GM12865 (cell line): ENCODE measurements at regions not wholly inside any gene's neighbourhood (a gene's known extent, or its start where the extent isn't known, plus 50 kb on each side); places are given as distances from the start of the nearest gene placed in this dataset.

Experiments
- DNase-seq: peaks from one replicate; pipeline ENCODE4 v3.0.0; 2010; ENCODE audit warnings: low read depth
- H3K4me3 ChIP-seq: 2 replicates; pipeline ENCODE4 v1.5.1; 2011; ENCODE audit warnings: mild to moderate bottlenecking, low read depth, low read length, control low read depth
- TF ChIP-seq, protein P1 (sequence below): IDR thresholded peaks from 2 replicates; pipeline ENCODE4 v1.5.1; 2011; ENCODE audit warnings: low read length, control low read depth, low read depth, inconsistent platforms; ENCODE audit not compliant: insufficient read depth; ENCODE audit errors: missing control alignments

DNA sequence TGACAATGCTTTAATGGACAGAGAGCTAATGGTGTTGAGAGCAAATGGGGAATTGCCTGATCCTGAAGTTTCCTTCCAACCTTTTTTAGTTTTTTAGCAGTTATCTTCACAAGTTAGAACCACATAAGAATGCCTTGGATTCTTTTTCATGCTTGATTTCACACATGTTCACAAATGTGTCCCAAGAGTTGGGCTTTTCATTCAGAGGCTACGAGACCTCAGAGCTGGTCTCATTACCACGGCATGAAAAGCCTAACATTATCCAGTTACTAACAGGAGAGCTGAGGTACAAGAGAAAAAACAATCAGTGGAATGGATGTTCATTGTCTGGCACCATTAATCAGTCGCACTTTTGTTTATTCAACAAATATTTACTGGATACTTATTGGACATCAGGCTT lies 340.6 kb downstream of the ZNF326 start:
- TF ChIP-seq, protein P1, sequence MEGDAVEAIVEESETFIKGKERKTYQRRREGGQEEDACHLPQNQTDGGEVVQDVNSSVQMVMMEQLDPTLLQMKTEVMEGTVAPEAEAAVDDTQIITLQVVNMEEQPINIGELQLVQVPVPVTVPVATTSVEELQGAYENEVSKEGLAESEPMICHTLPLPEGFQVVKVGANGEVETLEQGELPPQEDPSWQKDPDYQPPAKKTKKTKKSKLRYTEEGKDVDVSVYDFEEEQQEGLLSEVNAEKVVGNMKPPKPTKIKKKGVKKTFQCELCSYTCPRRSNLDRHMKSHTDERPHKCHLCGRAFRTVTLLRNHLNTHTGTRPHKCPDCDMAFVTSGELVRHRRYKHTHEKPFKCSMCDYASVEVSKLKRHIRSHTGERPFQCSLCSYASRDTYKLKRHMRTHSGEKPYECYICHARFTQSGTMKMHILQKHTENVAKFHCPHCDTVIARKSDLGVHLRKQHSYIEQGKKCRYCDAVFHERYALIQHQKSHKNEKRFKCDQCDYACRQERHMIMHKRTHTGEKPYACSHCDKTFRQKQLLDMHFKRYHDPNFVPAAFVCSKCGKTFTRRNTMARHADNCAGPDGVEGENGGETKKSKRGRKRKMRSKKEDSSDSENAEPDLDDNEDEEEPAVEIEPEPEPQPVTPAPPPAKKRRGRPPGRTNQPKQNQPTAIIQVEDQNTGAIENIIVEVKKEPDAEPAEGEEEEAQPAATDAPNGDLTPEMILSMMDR = no peak
- no peak overlapping the region for H3K4me3 ChIP-seq
- DNase-seq = no peak

DNA sequence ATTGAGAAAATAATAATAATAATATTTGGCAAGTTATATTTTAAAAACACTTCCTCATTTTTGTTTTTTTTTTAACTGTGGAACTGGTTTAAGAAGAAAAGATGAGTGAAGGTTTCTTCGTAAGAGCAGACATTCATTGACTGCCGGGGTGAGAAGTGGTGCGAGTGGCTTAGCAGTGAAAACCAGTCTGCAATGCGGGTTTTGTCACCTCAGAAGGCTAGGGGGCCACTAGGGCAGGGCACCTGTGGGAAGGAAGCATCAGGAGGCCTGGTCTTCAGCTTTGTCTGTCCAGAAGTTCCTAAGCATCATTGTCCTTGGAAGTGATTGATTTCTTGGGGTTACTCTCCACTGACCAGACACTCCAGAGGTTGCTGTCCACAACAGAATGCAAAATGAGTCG lies 339.2 kb downstream of the ZNF326 start:
- TF ChIP-seq, protein P1 = no peak
- no peak for DNase-seq
- no peak overlapping the region for H3K4me3 ChIP-seq

DNA sequence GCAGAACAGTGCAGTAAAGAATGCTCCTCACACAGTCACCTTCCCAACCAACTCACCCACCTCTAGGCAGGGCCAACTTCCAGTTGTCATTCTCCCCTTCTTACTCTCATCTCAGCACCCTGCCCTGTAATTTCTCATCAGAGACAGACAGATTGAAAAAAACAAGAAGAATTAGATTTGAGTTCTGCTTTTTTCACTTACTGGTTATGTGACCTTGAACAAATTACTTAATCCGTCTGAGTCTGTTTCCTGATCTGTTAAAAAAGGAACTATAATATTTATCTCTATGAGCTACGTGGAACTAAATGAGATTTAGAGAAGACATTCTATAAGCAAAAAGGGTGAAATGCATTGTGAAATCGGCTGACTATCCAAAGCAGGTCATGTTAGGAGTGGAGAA lies 330.3 kb downstream of the ZNF326 start:
- no peak overlapping the region for H3K4me3 ChIP-seq
- no peak for DNase-seq
- TF ChIP-seq, protein P1 = no peak

DNA sequence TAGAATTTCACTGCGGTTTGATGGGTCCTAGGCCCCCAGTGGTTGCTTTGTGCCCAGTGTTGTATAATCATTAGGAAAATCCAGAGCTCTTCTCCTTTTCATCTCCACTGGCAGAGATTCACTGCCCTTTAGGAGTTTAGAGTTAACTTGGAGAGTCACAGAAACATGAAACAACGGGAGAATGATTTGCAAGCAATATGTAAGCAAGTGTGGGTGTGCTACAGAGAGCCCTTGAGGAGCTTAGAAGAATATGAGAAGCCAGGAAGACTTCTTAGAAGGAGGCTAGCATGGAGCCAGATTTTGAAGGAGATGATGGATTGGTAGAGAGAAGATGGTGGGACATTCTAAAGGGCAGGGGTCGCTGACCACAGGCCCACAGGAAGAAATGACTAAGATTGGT lies 327.3 kb downstream of the ZNF326 start:
- TF ChIP-seq, protein P1 = no peak
- DNase-seq = no peak
- H3K4me3 ChIP-seq = no peak overlapping the region

DNA sequence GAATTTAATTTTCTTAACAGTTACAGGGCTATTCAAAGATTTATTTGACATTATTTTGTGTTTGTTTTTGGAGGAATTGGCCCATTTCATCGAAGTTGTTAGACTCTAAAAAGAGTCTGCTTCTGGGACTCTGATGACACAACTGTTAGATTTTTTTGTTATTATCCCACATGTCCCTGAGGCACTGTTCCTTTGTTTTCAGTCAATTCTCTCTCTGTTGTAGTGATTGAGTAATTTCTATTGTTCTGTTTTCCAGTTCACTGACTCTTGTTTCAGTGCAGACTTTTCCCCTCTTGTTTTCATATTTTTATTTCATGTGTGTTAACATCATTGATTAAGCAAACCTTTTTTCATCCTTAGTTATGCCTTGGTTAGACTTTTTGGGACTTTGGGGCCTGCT lies 325.0 kb downstream of the ZNF326 start:
- TF ChIP-seq, protein P1 = no peak
- no peak overlapping the region for H3K4me3 ChIP-seq
- no peak for DNase-seq

DNA sequence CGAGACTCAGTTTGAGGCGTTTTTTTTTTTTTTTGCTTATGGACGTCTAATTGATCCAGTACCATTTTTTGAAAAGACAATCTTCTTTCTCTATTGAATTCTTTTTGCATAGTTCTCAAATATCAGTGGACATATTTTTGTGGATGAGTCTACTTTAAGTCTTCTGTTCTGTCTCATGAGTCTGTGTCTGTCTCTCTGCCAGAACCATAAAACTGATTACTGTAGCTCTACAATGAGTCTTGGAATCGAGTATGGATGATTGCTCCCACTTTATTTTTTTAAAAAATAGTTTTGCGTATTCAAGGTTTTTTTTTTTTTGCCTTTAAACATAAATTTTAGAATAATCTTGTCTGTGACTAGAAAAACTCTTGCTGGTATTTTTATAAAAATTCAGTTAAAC lies 323.5 kb downstream of the ZNF326 start:
- H3K4me3 ChIP-seq = no peak overlapping the region
- TF ChIP-seq, protein P1 = no peak

DNA sequence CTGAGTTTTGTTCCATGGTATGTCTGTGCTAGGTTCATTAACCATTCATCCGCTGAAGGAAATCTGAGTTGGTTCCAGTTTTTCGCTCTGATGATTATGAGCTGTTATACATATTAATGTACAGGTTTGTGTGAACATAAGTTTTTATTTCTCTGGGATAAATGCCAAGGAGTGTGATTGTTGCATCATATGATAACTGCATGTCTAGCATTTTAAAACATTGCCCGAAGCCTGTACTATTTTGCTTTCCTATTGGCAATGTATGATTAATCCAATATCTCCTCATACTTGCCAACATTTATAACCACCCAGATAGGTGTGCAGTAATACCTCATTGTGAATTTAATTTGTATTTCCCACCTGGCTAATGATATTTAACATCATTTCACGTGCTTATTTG lies 322.7 kb downstream of the ZNF326 start:
- H3K4me3 ChIP-seq = no peak overlapping the region

More for the DNA sequence above, 323.5 kb downstream of the ZNF326 start:
- no peak for DNase-seq

More for the DNA sequence above, 322.7 kb downstream of the ZNF326 start:
- no peak for DNase-seq
- TF ChIP-seq, protein P1 = no peak
